ENCODE measurements at regions not wholly inside any gene's neighbourhood (a gene's known extent, or its start where the extent isn't known, plus 50 kb on each side); places are given as distances from the start of the nearest gene placed in this dataset.
"Not testable (repeated sequence)": the region's sequence is repeated elsewhere in the genome, so short reads cannot be mapped to it uniquely, and the experiment has no call there.

GRCh38 chr9:30935730-30936129 lies 1448.7 kb upstream of the ACO1 start:
- no peak overlapping the region for H3K4me2 ChIP-seq (ENCODE audit: control insufficient read depth, extremely low read depth, insufficient read depth, low read depth, low read length)
- FAIRE-seq (no peak), DNase-seq (ENCODE audit: low read depth, low spot score) (no peak)
- H3K9ac ChIP-seq (ENCODE audit: control insufficient read depth, extremely low read depth, insufficient read depth, low read length) = no peak overlapping the region
- no peaks in the 10 kb centered on the region for H3K4me1 ChIP-seq (ENCODE audit: control insufficient read depth, extremely low read depth, insufficient read depth, low read length)
- H4K20me1 ChIP-seq (ENCODE audit: control insufficient read depth, extremely low read depth, insufficient read depth, low read length) = no peaks in the 10 kb centered on the region
- no peak overlapping the region for H3K4me3 ChIP-seq (ENCODE audit: control insufficient read depth in 2 of 3, extremely low read depth in 1 of 3, insufficient read depth in 2 of 3, low read depth in 1 of 3, low read length in 3 of 3)
- TF ChIP-seq EZH2 (IDR thresholded peaks at IDR 0.05; ENCODE audit: low read length) (no peak), CTCF (optimal IDR thresholded peaks at IDR 0.05 in 1 of 3, IDR thresholded peaks at IDR 0.05 in 1 of 3, conservative IDR thresholded peaks at IDR 0.05 in 1 of 3; ENCODE audit: extremely low read depth in 1 of 3, insufficient read depth in 2 of 3, low read length in 3 of 3) (no peak)
- dilution Hi-C loops (cut with MboI; ENCODE audit: extremely low pct_ligation_motif_present, low sequenced_read_pairs) = no loop called here
- H2AFZ ChIP-seq (ENCODE audit: control insufficient read depth, low read length) = no peak overlapping the region
- H3K27ac ChIP-seq (ENCODE audit: control insufficient read depth, insufficient read depth, low read length) = no peak overlapping the region
- no peaks in the 10 kb centered on the region for H3K36me3 ChIP-seq (ENCODE audit: control insufficient read depth in 2 of 2, extremely low read depth in 1 of 2, insufficient read depth in 2 of 2, low read length in 2 of 2)
- no peaks in the 10 kb centered on the region for H3K79me2 ChIP-seq (ENCODE audit: control insufficient read depth, insufficient read depth, low read length)
- no peaks in the 10 kb centered on the region for H3K9me3 ChIP-seq (ENCODE audit: control insufficient read depth, low read depth, low read length)
- H3K9me1 ChIP-seq (ENCODE audit: control insufficient read depth, extremely low read depth, insufficient read depth, low read length) = no peaks in the 10 kb centered on the region
- H3K27me3 ChIP-seq (ENCODE audit: control insufficient read depth, extremely low read depth, insufficient read depth, low read length) = no peaks in the 10 kb centered on the region

- dilution Hi-C loops (cut with MboI; ENCODE audit: extremely low pct_ligation_motif_present, low sequenced_read_pairs) = no loop called here
- Histone ChIP-seq H3K79me2 (ENCODE audit: control insufficient read depth, insufficient read depth, low read length) (no peaks in the 10 kb centered on the region), H3K4me2 (ENCODE audit: control insufficient read depth, extremely low read depth, insufficient read depth, low read depth, low read length) (no peak overlapping the region), H3K9me3 (ENCODE audit: control insufficient read depth, low read depth, low read length) (no peaks in the 10 kb centered on the region), H2AFZ (ENCODE audit: control insufficient read depth, low read length) (no peak overlapping the region), H4K20me1 (ENCODE audit: control insufficient read depth, extremely low read depth, insufficient read depth, low read length) (no peaks in the 10 kb centered on the region), H3K4me1 (ENCODE audit: control insufficient read depth, extremely low read depth, insufficient read depth, low read length) (no peaks in the 10 kb centered on the region), H3K27ac (ENCODE audit: control insufficient read depth, insufficient read depth, low read length) (no peak overlapping the region), H3K9ac (ENCODE audit: control insufficient read depth, extremely low read depth, insufficient read depth, low read length) (no peak overlapping the region), H3K36me3 (ENCODE audit: control insufficient read depth in 2 of 2, extremely low read depth in 1 of 2, insufficient read depth in 2 of 2, low read length in 2 of 2) (no peaks in the 10 kb centered on the region), H3K9me1 (ENCODE audit: control insufficient read depth, extremely low read depth, insufficient read depth, low read length) (no peaks in the 10 kb centered on the region), H3K4me3 (ENCODE audit: control insufficient read depth in 2 of 3, extremely low read depth in 1 of 3, insufficient read depth in 2 of 3, low read depth in 1 of 3, low read length in 3 of 3) (no peak overlapping the region), H3K27me3 (ENCODE audit: control insufficient read depth, extremely low read depth, insufficient read depth, low read length) (no peaks in the 10 kb centered on the region)
- DNase-seq (ENCODE audit: low read depth, low spot score) = no peak
- FAIRE-seq = no peak
- no peak for TF ChIP-seq CTCF (optimal IDR thresholded peaks at IDR 0.05 in 1 of 3, IDR thresholded peaks at IDR 0.05 in 1 of 3, conservative IDR thresholded peaks at IDR 0.05 in 1 of 3; ENCODE audit: extremely low read depth in 1 of 3, insufficient read depth in 2 of 3, low read length in 3 of 3)
- TF ChIP-seq EZH2 (IDR thresholded peaks at IDR 0.05; ENCODE audit: low read length) = no peak
These were observed 1447.3 kb upstream of the ACO1 start for GRCh38 chr9:30937106-30937505.

- H3K9me1 ChIP-seq (ENCODE audit: control insufficient read depth, extremely low read depth, insufficient read depth, low read length); H3K4me3 ChIP-seq (ENCODE audit: control insufficient read depth in 2 of 3, extremely low read depth in 1 of 3, insufficient read depth in 2 of 3, low read depth in 1 of 3, low read length in 3 of 3); H3K4me1 ChIP-seq (ENCODE audit: control insufficient read depth, extremely low read depth, insufficient read depth, low read length); DNase-seq (ENCODE audit: low read depth, low spot score); H2AFZ ChIP-seq (ENCODE audit: control insufficient read depth, low read length); H3K9ac ChIP-seq (ENCODE audit: control insufficient read depth, extremely low read depth, insufficient read depth, low read length); H4K20me1 ChIP-seq (ENCODE audit: control insufficient read depth, extremely low read depth, insufficient read depth, low read length); H3K27me3 ChIP-seq (ENCODE audit: control insufficient read depth, extremely low read depth, insufficient read depth, low read length); H3K27ac ChIP-seq (ENCODE audit: control insufficient read depth, insufficient read depth, low read length); H3K9me3 ChIP-seq (ENCODE audit: control insufficient read depth, low read depth, low read length); dilution Hi-C loops (cut with MboI; ENCODE audit: extremely low pct_ligation_motif_present, low sequenced_read_pairs); H3K79me2 ChIP-seq (ENCODE audit: control insufficient read depth, insufficient read depth, low read length); FAIRE-seq; H3K4me2 ChIP-seq (ENCODE audit: control insufficient read depth, extremely low read depth, insufficient read depth, low read depth, low read length); H3K36me3 ChIP-seq (ENCODE audit: control insufficient read depth in 2 of 2, extremely low read depth in 1 of 2, insufficient read depth in 2 of 2, low read length in 2 of 2): not testable (repeated sequence)
These were observed 1441.6 kb upstream of the ACO1 start for GRCh38 chr9:30942852-30943251.

Measured in keratinocyte (primary cell).